Loucy (cell line): ENCODE measurements at regions not wholly inside any gene's neighbourhood (a gene's known extent, or its start where the extent isn't known, plus 50 kb on each side); places are given as distances from the start of the nearest gene placed in this dataset.

ENCODE experiments used
- H2AFZ ChIP-seq: fragments of 200-600 bp; sonication (generic); 2 replicates; pipeline ENCODE4 v1.6.0; 2016; ENCODE audit warnings: antibody characterized with exemption, mild to moderate bottlenecking, low read length, moderate library complexity
- H3F3A ChIP-seq: fragments of 200-600 bp; 2 replicates; pipeline ENCODE4 v1.6.0; 2016; ENCODE audit warnings: antibody characterized with exemption, low read depth, mild to moderate bottlenecking
- H3K27me3 ChIP-seq: fragments of 200-600 bp; sonication (generic); 2 replicates; pipeline ENCODE4 v1.6.1; 2014; ENCODE audit warnings: low read length, mild to moderate bottlenecking; ENCODE audit not compliant: insufficient read depth, poor library complexity, severe bottlenecking
- H3K36me3 ChIP-seq: fragments of 200-600 bp; sonication (generic); 2 replicates; pipeline ENCODE4 v1.6.1; 2016; ENCODE audit warnings: low read length; ENCODE audit not compliant: insufficient read depth
- H3K4me1 ChIP-seq: fragments of 200-600 bp; sonication (generic); 2 replicates; pipeline ENCODE4 v1.5.1; 2014; ENCODE audit warnings: low read length, mild to moderate bottlenecking; ENCODE audit not compliant: insufficient read depth, poor library complexity, severe bottlenecking
- H3K4me2 ChIP-seq: fragments of 200-600 bp; sonication (generic); 2 replicates; pipeline ENCODE4 v1.6.0; 2014; ENCODE audit warnings: antibody characterized with exemption, low read length, low read depth, mild to moderate bottlenecking; ENCODE audit not compliant: poor library complexity, severe bottlenecking
- H3K4me3 ChIP-seq: fragments of 200-600 bp; sonication (generic); 2 replicates; pipeline ENCODE4 v1.5.1; 2014; ENCODE audit warnings: low read length, mild to moderate bottlenecking, mixed read lengths; ENCODE audit not compliant: poor library complexity, severe bottlenecking
- H3K79me2 ChIP-seq: fragments of 200-600 bp; sonication (generic); 2 replicates; pipeline ENCODE4 v1.6.1; 2014; ENCODE audit warnings: low read length; ENCODE audit not compliant: insufficient read depth
- H3K9ac ChIP-seq: fragments of 200-600 bp; sonication (generic); 2 replicates; pipeline ENCODE4 v1.6.0; 2014; ENCODE audit warnings: mild to moderate bottlenecking, low read depth, low read length, moderate library complexity; ENCODE audit not compliant: poor library complexity, severe bottlenecking
- H3K9me2 ChIP-seq: fragments of 200-600 bp; sonication (generic); replicated peaks from 2 replicates; pipeline ENCODE4 v1.6.1; 2016; ENCODE audit warnings: low read depth, low read length, mixed read lengths
- H3K9me3 ChIP-seq: fragments of 200-600 bp; sonication (generic); 2 replicates; pipeline ENCODE4 v1.6.1; 2014; ENCODE audit warnings: mild to moderate bottlenecking, antibody characterized with exemption, low read length, low read depth; ENCODE audit not compliant: insufficient read depth
- H4K20me1 ChIP-seq: fragments of 200-600 bp; sonication (generic); 2 replicates; pipeline ENCODE4 v1.6.0; 2014; ENCODE audit warnings: antibody characterized with exemption, low read length, mild to moderate bottlenecking; ENCODE audit not compliant: insufficient read depth, poor library complexity, severe bottlenecking
- EZH2phosphoT487 ChIP-seq: fragments of 200-600 bp; IDR thresholded peaks from 2 replicates; pipeline ENCODE4 v1.6.1; 2018; ENCODE audit warnings: antibody characterized with exemption, mild to moderate bottlenecking, moderate library complexity, borderline replicate concordance
- TF ChIP-seq, protein P1 (sequence below): fragments of 200-600 bp; sonication (generic); conservative IDR thresholded peaks from 2 replicates; pipeline ENCODE4 v1.5.1; 2014; ENCODE audit warnings: mild to moderate bottlenecking, antibody characterized with exemption, low read length

DNA sequence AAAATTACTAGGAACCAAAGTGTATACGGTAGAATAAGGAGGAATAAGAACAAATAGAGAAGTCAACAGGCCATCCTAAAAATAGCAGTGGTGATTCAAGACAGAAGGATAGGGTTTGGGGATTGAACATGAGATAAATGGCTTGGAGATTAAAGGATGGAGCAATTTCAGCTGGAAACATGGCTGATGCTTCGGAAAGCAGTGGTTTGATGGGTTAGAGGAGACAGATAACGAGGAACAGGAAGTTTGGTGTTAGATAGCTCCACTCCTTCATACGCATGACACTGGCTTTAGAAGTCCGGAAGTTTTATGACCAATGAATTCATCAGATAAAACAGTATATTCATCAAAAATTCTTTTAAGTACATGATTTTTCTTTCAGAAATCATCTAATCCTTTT lies 70.8 kb upstream of the GALNTL6 start:
- Histone ChIP-seq H3K4me1 (no peaks in the 10 kb centered on the region), H3K9ac (no peak overlapping the region)

DNA sequence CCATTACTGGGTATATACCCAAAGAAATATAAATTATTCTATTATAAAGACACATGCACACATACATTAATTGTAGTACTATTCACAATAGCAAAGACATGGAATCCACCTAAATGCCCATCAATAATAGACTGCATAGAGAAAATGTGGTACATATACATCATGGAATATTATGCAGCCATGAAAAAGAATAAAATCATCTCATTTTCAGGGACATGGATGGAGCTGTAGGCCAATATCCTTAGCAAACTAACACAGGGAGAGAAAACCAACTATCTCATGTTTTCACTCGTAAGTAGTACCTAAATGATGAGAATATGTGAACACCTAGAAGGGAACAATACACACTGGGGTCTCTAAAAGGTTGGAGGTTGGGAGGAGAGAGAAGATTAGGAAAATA lies 86.0 kb upstream of the GALNTL6 start:
- no peak overlapping the region for H3K9ac ChIP-seq
- no peaks in the 10 kb centered on the region for H3F3A ChIP-seq
- no peaks in the 10 kb centered on the region for H3K9me3 ChIP-seq
- H2AFZ ChIP-seq, result no peak overlapping the region
- H4K20me1 ChIP-seq, result no peaks in the 10 kb centered on the region
- no peaks in the 10 kb centered on the region for H3K27me3 ChIP-seq
- no peaks in the 10 kb centered on the region for H3K36me3 ChIP-seq
- H3K4me1 ChIP-seq, result no peaks in the 10 kb centered on the region
- no peaks in the 10 kb centered on the region for H3K79me2 ChIP-seq
- no peak overlapping the region for H3K4me3 ChIP-seq
- no peak overlapping the region for H3K4me2 ChIP-seq
- H3K9me2 ChIP-seq, result no peaks in the 10 kb centered on the region
- TF ChIP-seq, protein P1, sequence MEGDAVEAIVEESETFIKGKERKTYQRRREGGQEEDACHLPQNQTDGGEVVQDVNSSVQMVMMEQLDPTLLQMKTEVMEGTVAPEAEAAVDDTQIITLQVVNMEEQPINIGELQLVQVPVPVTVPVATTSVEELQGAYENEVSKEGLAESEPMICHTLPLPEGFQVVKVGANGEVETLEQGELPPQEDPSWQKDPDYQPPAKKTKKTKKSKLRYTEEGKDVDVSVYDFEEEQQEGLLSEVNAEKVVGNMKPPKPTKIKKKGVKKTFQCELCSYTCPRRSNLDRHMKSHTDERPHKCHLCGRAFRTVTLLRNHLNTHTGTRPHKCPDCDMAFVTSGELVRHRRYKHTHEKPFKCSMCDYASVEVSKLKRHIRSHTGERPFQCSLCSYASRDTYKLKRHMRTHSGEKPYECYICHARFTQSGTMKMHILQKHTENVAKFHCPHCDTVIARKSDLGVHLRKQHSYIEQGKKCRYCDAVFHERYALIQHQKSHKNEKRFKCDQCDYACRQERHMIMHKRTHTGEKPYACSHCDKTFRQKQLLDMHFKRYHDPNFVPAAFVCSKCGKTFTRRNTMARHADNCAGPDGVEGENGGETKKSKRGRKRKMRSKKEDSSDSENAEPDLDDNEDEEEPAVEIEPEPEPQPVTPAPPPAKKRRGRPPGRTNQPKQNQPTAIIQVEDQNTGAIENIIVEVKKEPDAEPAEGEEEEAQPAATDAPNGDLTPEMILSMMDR, result no peak
- no peak for TF ChIP-seq EZH2phosphoT487

More for the DNA sequence above, 70.8 kb upstream of the GALNTL6 start:
- Histone ChIP-seq H3K9me2 (no peaks in the 10 kb centered on the region), H3K9me3 (no peaks in the 10 kb centered on the region), H3K79me2 (no peaks in the 10 kb centered on the region), H4K20me1 (no peaks in the 10 kb centered on the region), H2AFZ (no peak overlapping the region), H3K4me2 (no peak overlapping the region), H3K4me3 (no peak overlapping the region), H3K27me3 (no peaks in the 10 kb centered on the region), H3K36me3 (no peaks in the 10 kb centered on the region), H3F3A (no peaks in the 10 kb centered on the region)
- TF ChIP-seq EZH2phosphoT487, result no peak
- TF ChIP-seq, protein P1, result no peak

DNA sequence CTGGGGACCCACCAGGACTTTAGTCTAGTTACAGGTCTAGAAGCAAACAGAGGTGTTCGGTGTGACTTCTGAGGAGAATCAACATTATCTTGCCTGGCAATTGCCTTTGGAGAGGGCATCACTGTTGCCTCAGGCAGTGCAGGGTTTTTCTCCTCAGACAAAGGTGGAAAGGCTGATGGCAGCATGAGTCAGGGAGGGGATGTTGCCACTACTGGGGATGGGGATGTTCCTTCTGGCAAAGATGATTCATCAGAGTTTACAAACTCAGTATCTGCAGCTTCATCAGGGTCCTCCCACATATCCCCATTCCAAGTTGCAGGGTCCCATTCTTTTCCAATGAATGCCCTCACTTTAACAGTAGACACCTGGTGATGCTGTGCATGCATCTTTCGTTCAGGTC lies 91.3 kb upstream of the GALNTL6 start:
- H3K4me3 ChIP-seq, result no peak overlapping the region
- H3K4me2 ChIP-seq, result no peak overlapping the region
- no peaks in the 10 kb centered on the region for H3K9me2 ChIP-seq
- no peak overlapping the region for H2AFZ ChIP-seq
- no peaks in the 10 kb centered on the region for H3K9me3 ChIP-seq
- H3F3A ChIP-seq, result no peaks in the 10 kb centered on the region
- no peak overlapping the region for H3K9ac ChIP-seq
- H3K27me3 ChIP-seq, result no peaks in the 10 kb centered on the region
- H3K4me1 ChIP-seq, result no peaks in the 10 kb centered on the region
- no peaks in the 10 kb centered on the region for H3K36me3 ChIP-seq
- H3K79me2 ChIP-seq, result no peaks in the 10 kb centered on the region
- no peaks in the 10 kb centered on the region for H4K20me1 ChIP-seq
- no peak for TF ChIP-seq EZH2phosphoT487
- TF ChIP-seq, protein P1, result no peak
